Fibroblast of pulmonary artery (primary cell): ENCODE measurements at regions not wholly inside any gene's neighbourhood (a gene's known extent, or its start where the extent isn't known, plus 50 kb on each side); places are given as distances from the start of the nearest gene placed in this dataset.
A peak's percentile ranks its signal among the peaks of the same experiment; 100 is the strongest.

Source experiments
- DNase-seq: peaks from one replicate; pipeline ENCODE4 v3.0.0-alpha.2; 2010; ENCODE audit warnings: low read depth
- H3K4me3 ChIP-seq: replicated peaks from 2 replicates; pipeline ENCODE4 v1.5.1; 2011; ENCODE audit warnings: low read depth, mild to moderate bottlenecking, control low read depth, low read length, moderate library complexity
- CTCF ChIP-seq: IDR thresholded peaks from 2 replicates; pipeline ENCODE4 v1.5.1; 2011; ENCODE audit warnings: mild to moderate bottlenecking, control low read depth, low read length, inconsistent platforms; ENCODE audit errors: missing control alignments

DNA sequence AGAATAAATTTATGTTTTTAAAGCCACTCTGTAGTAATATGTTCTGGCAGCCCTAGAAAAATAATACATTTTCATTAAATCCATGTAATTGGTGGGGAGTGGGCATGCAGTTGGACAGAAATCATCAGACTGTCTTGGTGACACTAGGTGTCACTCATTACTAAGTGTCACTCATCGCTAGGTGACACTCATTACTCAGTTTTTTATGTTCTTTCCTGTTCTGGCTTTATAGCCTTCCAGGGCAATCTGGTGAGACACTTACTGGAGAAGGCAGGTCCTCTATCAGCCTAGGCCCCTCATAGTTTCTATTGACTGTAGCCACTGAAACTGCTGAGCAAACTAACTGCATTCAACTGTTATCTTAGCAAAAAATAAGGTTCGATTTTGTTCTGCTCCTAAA lies 542.1 kb downstream of the SLITRK1 start:
- no peak for TF ChIP-seq CTCF
- H3K4me3 ChIP-seq: no peak overlapping the region
- no peak for DNase-seq

GRCh38 chr13:83333614-83334388 lies 548.5 kb downstream of the SLITRK1 start:
- TF ChIP-seq CTCF: no peak
- DNase-seq: no peak
- H3K4me3 ChIP-seq: no peak overlapping the region

DNA sequence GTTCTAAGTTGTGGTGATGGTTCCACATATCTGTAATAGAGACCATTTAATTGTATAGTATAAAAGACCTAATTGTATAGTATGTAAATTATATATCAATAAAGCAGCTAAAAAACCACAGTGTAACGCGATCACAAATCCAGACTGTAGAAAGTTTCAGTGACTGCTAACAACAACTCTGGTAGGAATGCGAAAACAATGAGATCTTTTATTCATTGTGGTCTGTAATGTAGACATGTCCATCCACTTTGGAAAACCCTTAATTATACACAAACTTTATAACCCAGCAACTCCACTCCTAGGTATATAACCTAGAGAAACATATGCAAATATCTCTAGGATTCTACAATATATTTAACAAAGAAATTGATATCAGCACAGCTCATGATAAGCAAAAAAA lies 549.5 kb downstream of the SLITRK1 start:
- no peak overlapping the region for H3K4me3 ChIP-seq
- DNase-seq: no peak
- no peak for TF ChIP-seq CTCF

- no peak for TF ChIP-seq CTCF
- no peak for DNase-seq
- no peak overlapping the region for H3K4me3 ChIP-seq
Observed at GRCh38 chr13:83327091-83327490, 555.2 kb downstream of the SLITRK1 start.

- H3K4me3 ChIP-seq: no peak overlapping the region
- peak; percentile 54 for DNase-seq
- no peak for TF ChIP-seq CTCF
Observed at GRCh38 chr13:83325125-83325853, 557.0 kb downstream of the SLITRK1 start.

- peak; percentile 19 for DNase-seq
Observed at GRCh38 chr13:83311886-83312577, 570.2 kb downstream of the SLITRK1 start.

More at GRCh38 chr13:83311886-83312577, 570.2 kb downstream of the SLITRK1 start:
- TF ChIP-seq CTCF: no peak
- no peak overlapping the region for H3K4me3 ChIP-seq
